ENCODE measurements at regions not wholly inside any gene's neighbourhood (a gene's known extent, or its start where the extent isn't known, plus 50 kb on each side); places are given as distances from the start of the nearest gene placed in this dataset.

- Histone ChIP-seq H3K9me3 (ENCODE audit: control insufficient read depth in 2 of 3, low read length in 3 of 3) (no peaks in the 10 kb centered on the region), H3K4me1 (ENCODE audit: control insufficient read depth in 2 of 2, insufficient read depth in 2 of 2, low read length in 2 of 2) (no peaks in the 10 kb centered on the region), H3K4me3 (ENCODE audit: low read length) (no peak overlapping the region), H3K27me3 (ENCODE audit: control insufficient read depth in 2 of 2, insufficient read depth in 2 of 2, low read length in 2 of 2) (no peaks in the 10 kb centered on the region), H3K36me3 (ENCODE audit: control insufficient read depth in 2 of 3, insufficient read depth in 3 of 3, low read length in 3 of 3) (no peaks in the 10 kb centered on the region), H3K27ac (ENCODE audit: low read depth, low read length) (no peak overlapping the region)
- POLR2A ChIA-PET = no interaction called here
- Mint-ChIP-seq H3K27me3 (no peaks in the 10 kb centered on the region), H3K36me3 (no peaks in the 10 kb centered on the region), H3K27ac (no peak overlapping the region), H3K4me1 (no peaks in the 10 kb centered on the region), H3K4me3 (no peak overlapping the region), H3K9me3 (peaks cover 0 to 9% (median 6%) of the 10 kb centered on the region in 11 donors)
- intact Hi-C loops (cut with micrococcal nuclease) = no loop called here
- CTCF ChIA-PET = no interaction called here
- ATAC-seq (no peak), DNase-seq (no peak)
These were observed 1713.2 kb upstream of the FLRT2 start for GRCh38 chr14:83816761-83817160.

DNA sequence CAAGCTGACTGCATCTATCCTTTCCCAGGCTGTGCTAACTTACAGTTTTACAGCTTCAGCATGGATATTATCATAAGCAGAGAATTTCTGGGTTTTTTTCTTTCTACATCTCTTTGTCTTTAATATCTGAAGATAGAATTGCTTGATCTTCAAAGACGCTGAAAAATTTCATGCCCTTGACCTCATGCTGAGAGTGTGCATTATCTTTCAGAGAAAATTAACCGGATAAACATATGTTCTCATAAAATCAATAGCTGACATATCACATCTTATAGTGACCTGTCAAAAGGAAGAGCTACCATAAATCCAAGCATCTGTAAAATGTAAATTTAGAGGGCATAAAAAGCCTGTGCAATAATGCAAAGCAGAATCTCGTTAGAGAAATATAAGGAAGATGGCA is 1704.1 kb upstream of the FLRT2 start:
- ChIA-PET CTCF (no interaction called here), POLR2A (no interaction called here)
- ATAC-seq = no peak
- H3K9me3 ChIP-seq (ENCODE audit: control insufficient read depth in 2 of 3, low read length in 3 of 3) = no peaks in the 10 kb centered on the region
- no peak overlapping the region for H3K4me3 ChIP-seq (ENCODE audit: low read length)
- Mint-ChIP-seq H3K4me1 (no peaks in the 10 kb centered on the region), H3K27ac (no peak overlapping the region), H3K9me3 (peaks cover 2 to 17% (median 12%) of the 10 kb centered on the region in 11 donors), H3K4me3 (no peak overlapping the region), H3K27me3 (no peaks in the 10 kb centered on the region), H3K36me3 (no peaks in the 10 kb centered on the region)
- no peak for DNase-seq
- no peak overlapping the region for H3K27ac ChIP-seq (ENCODE audit: low read depth, low read length)
- no peaks in the 10 kb centered on the region for H3K4me1 ChIP-seq (ENCODE audit: control insufficient read depth in 2 of 2, insufficient read depth in 2 of 2, low read length in 2 of 2)
- no peaks in the 10 kb centered on the region for H3K36me3 ChIP-seq (ENCODE audit: control insufficient read depth in 2 of 3, insufficient read depth in 3 of 3, low read length in 3 of 3)
- intact Hi-C loops (cut with micrococcal nuclease) = no loop called here
- no peaks in the 10 kb centered on the region for H3K27me3 ChIP-seq (ENCODE audit: control insufficient read depth in 2 of 2, insufficient read depth in 2 of 2, low read length in 2 of 2)

GRCh38 chr14:83826838-83827237 is 1703.1 kb upstream of the FLRT2 start:
- ChIA-PET CTCF (no interaction called here), POLR2A (no interaction called here)
- H3K36me3 Mint-ChIP-seq = no peaks in the 10 kb centered on the region
- Histone ChIP-seq H3K9me3 (ENCODE audit: control insufficient read depth in 2 of 3, low read length in 3 of 3) (no peaks in the 10 kb centered on the region), H3K27ac (ENCODE audit: low read depth, low read length) (no peak overlapping the region), H3K4me1 (ENCODE audit: control insufficient read depth in 2 of 2, insufficient read depth in 2 of 2, low read length in 2 of 2) (no peaks in the 10 kb centered on the region), H3K36me3 (ENCODE audit: control insufficient read depth in 2 of 3, insufficient read depth in 3 of 3, low read length in 3 of 3) (no peaks in the 10 kb centered on the region), H3K27me3 (ENCODE audit: control insufficient read depth in 2 of 2, insufficient read depth in 2 of 2, low read length in 2 of 2) (no peaks in the 10 kb centered on the region), H3K4me3 (ENCODE audit: low read length) (no peak overlapping the region)
- intact Hi-C loops (cut with micrococcal nuclease) = no loop called here
- no peaks in the 10 kb centered on the region for H3K4me1 Mint-ChIP-seq
- H3K27me3 Mint-ChIP-seq = no peaks in the 10 kb centered on the region
- no peak overlapping the region for H3K27ac Mint-ChIP-seq
- no peak overlapping the region for H3K4me3 Mint-ChIP-seq
- H3K9me3 Mint-ChIP-seq = peaks cover 2 to 16% (median 12%) of the 10 kb centered on the region in 11 donors
- DNase-seq (no peak), ATAC-seq (no peak)

DNA sequence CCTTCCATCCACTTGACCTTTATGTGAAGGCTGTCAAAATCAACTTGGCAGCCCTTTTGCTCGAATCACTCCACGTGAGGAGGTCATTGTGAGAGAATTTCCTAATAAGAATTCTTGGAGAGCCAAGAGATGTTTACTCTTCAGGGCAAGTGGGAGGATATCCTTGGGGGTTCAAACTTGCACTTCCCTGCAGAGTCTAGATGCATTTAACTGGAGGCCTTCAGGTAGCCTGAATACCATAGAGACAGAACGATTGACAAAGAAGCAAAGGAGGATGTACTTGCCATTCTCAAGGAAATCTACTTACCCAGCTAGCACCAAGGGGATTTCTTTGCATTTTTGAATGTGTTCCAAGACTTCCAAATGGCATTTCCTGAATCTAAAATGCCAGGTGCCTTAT is 1702.6 kb upstream of the FLRT2 start:
- ATAC-seq = no peak
- Histone ChIP-seq H3K4me1 (ENCODE audit: control insufficient read depth in 2 of 2, insufficient read depth in 2 of 2, low read length in 2 of 2) (no peaks in the 10 kb centered on the region), H3K9me3 (ENCODE audit: control insufficient read depth in 2 of 3, low read length in 3 of 3) (no peaks in the 10 kb centered on the region), H3K27me3 (ENCODE audit: control insufficient read depth in 2 of 2, insufficient read depth in 2 of 2, low read length in 2 of 2) (no peaks in the 10 kb centered on the region), H3K36me3 (ENCODE audit: control insufficient read depth in 2 of 3, insufficient read depth in 3 of 3, low read length in 3 of 3) (no peaks in the 10 kb centered on the region), H3K27ac (ENCODE audit: low read depth, low read length) (no peak overlapping the region), H3K4me3 (ENCODE audit: low read length) (no peak overlapping the region)
- peaks cover 2 to 14% (median 11%) of the 10 kb centered on the region in 11 donors for H3K9me3 Mint-ChIP-seq
- intact Hi-C loops (cut with micrococcal nuclease) = no loop called here
- no peaks in the 10 kb centered on the region for H3K27me3 Mint-ChIP-seq
- DNase-seq = no peak
- H3K4me3 Mint-ChIP-seq = no peak overlapping the region
- POLR2A ChIA-PET = no interaction called here
- CTCF ChIA-PET = no interaction called here
- no peaks in the 10 kb centered on the region for H3K36me3 Mint-ChIP-seq
- no peak overlapping the region for H3K27ac Mint-ChIP-seq
- no peaks in the 10 kb centered on the region for H3K4me1 Mint-ChIP-seq

DNA sequence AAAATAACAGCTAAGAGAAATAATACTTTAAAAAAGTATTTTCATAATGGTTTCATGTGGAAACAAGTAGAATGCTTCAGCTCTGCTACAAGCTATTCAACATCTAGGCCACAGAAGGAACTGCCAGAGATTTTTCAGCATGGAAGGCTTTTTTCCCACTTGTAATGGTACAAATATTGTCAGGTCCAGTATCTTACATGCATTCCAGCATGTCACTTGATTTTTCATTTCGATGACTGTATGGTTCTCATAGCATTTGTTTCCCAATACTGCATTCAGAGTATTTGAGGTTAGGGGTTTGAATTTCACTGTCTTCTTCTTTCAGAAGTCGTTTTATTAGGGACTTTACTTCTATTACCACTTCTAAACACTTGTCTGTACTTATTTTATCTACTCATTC is 1701.5 kb upstream of the FLRT2 start:
- CTCF ChIA-PET = no interaction called here
- POLR2A ChIA-PET = no interaction called here
- H3K27me3 Mint-ChIP-seq = no peaks in the 10 kb centered on the region
- no peak for ATAC-seq
- H3K4me3 ChIP-seq (ENCODE audit: low read length) = no peak overlapping the region
- H3K27ac Mint-ChIP-seq = no peak overlapping the region
- intact Hi-C loops (cut with micrococcal nuclease) = no loop called here
- no peaks in the 10 kb centered on the region for H3K4me1 ChIP-seq (ENCODE audit: control insufficient read depth in 2 of 2, insufficient read depth in 2 of 2, low read length in 2 of 2)
- no peaks in the 10 kb centered on the region for H3K36me3 ChIP-seq (ENCODE audit: control insufficient read depth in 2 of 3, insufficient read depth in 3 of 3, low read length in 3 of 3)
- no peaks in the 10 kb centered on the region for H3K9me3 ChIP-seq (ENCODE audit: control insufficient read depth in 2 of 3, low read length in 3 of 3)
- no peak overlapping the region for H3K27ac ChIP-seq (ENCODE audit: low read depth, low read length)
- no peaks in the 10 kb centered on the region for H3K27me3 ChIP-seq (ENCODE audit: control insufficient read depth in 2 of 2, insufficient read depth in 2 of 2, low read length in 2 of 2)
- peaks cover 2 to 15% (median 8%) of the 10 kb centered on the region in 11 donors for H3K9me3 Mint-ChIP-seq
- H3K4me1 Mint-ChIP-seq = no peaks in the 10 kb centered on the region
- H3K4me3 Mint-ChIP-seq = no peak overlapping the region
- no peaks in the 10 kb centered on the region for H3K36me3 Mint-ChIP-seq
- no peak for DNase-seq

DNA sequence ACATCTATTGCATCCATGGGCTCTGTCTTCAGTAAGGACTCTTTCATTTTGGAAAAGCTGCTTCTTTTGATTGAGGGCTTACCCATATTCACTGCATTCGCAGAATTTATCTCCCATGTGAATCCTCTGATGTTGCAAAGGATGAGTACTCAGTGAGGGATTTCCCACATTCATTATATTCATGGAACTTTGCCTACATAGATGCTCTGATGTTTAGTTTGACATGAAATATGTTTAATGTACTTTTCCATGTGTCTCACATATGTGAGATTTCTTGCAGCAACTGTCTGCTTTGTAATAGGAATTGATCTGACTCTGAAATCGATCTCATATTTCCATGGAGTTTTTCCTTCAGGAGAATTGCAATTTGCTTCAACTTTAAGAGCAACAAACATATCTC is 1699.6 kb upstream of the FLRT2 start:
- no peak for DNase-seq
- Histone ChIP-seq H3K27me3 (ENCODE audit: control insufficient read depth in 2 of 2, insufficient read depth in 2 of 2, low read length in 2 of 2) (no peaks in the 10 kb centered on the region), H3K36me3 (ENCODE audit: control insufficient read depth in 2 of 3, insufficient read depth in 3 of 3, low read length in 3 of 3) (no peaks in the 10 kb centered on the region), H3K27ac (ENCODE audit: low read depth, low read length) (no peak overlapping the region), H3K4me1 (ENCODE audit: control insufficient read depth in 2 of 2, insufficient read depth in 2 of 2, low read length in 2 of 2) (no peaks in the 10 kb centered on the region), H3K4me3 (ENCODE audit: low read length) (no peak overlapping the region), H3K9me3 (ENCODE audit: control insufficient read depth in 2 of 3, low read length in 3 of 3) (no peaks in the 10 kb centered on the region)
- ATAC-seq = no peak
- intact Hi-C loops (cut with micrococcal nuclease) = no loop called here
- H3K4me1 Mint-ChIP-seq = no peaks in the 10 kb centered on the region
- ChIA-PET POLR2A (no interaction called here), CTCF (no interaction called here)
- peaks cover 2 to 10% (median 8%) of the 10 kb centered on the region in 11 donors for H3K9me3 Mint-ChIP-seq
- H3K4me3 Mint-ChIP-seq = no peak overlapping the region
- H3K36me3 Mint-ChIP-seq = no peaks in the 10 kb centered on the region
- no peaks in the 10 kb centered on the region for H3K27me3 Mint-ChIP-seq
- H3K27ac Mint-ChIP-seq = no peak overlapping the region

DNA sequence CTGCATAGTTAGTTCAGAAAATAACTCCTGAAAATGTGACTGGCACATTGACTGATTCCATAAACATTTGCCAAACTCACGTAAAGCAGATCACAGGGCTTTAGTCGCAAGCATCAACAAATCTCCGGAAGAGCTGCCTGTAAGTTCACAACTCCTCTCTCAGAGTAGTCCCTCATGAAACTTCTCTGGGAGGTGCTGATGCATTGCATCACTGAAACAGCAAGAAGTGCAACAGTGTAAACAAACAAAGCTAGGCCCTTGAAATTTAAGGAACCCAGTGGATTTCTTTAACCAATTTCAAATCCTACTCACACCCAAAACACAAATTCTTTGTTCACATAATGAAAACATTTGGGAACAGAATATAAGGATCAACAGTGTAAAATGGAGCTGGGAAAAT is 1691.7 kb upstream of the FLRT2 start:
- no peaks in the 10 kb centered on the region for H3K27me3 ChIP-seq (ENCODE audit: control insufficient read depth in 2 of 2, insufficient read depth in 2 of 2, low read length in 2 of 2)
- H3K36me3 ChIP-seq (ENCODE audit: control insufficient read depth in 2 of 3, insufficient read depth in 3 of 3, low read length in 3 of 3) = no peaks in the 10 kb centered on the region
- Mint-ChIP-seq H3K27me3 (no peaks in the 10 kb centered on the region), H3K4me3 (no peak overlapping the region), H3K27ac (no peak overlapping the region), H3K9me3 (peaks cover 0 to 20% (median 7%) of the 10 kb centered on the region in 11 donors), H3K4me1 (no peaks in the 10 kb centered on the region), H3K36me3 (no peaks in the 10 kb centered on the region)
- no peak overlapping the region for H3K4me3 ChIP-seq (ENCODE audit: low read length)
- no peak for DNase-seq
- POLR2A ChIA-PET = no interaction called here
- intact Hi-C loops (cut with micrococcal nuclease) = no loop called here
- no peak for ATAC-seq
- H3K4me1 ChIP-seq (ENCODE audit: control insufficient read depth in 2 of 2, insufficient read depth in 2 of 2, low read length in 2 of 2) = no peaks in the 10 kb centered on the region
- CTCF ChIA-PET = no interaction called here
- H3K9me3 ChIP-seq (ENCODE audit: control insufficient read depth in 2 of 3, low read length in 3 of 3) = no peaks in the 10 kb centered on the region
- H3K27ac ChIP-seq (ENCODE audit: low read depth, low read length) = no peak overlapping the region

Measured in naive thymus-derived CD4-positive, alpha-beta T cell (primary cell).